Type B pancreatic cell (in vitro differentiated cells): ENCODE measurements at regions not wholly inside any gene's neighbourhood (a gene's known extent, or its start where the extent isn't known, plus 50 kb on each side); places are given as distances from the start of the nearest gene placed in this dataset.

Experiments
- DNase-seq: peaks from one replicate; pipeline ENCODE4 v3.0.0; 2021; ENCODE audit warnings: mixed read lengths; ENCODE audit not compliant: unreplicated experiment; ENCODE audit errors: extremely low spot score
- H3K27ac Mint-ChIP-seq: 2 replicates; pipeline ENCODE4 v1.8.0; 2021; ENCODE audit warnings: mild to moderate bottlenecking, mixed read lengths
- H3K27me3 Mint-ChIP-seq: 2 replicates; pipeline ENCODE4 v1.8.0; 2021; ENCODE audit warnings: mixed read lengths
- H3K36me3 Mint-ChIP-seq: 2 replicates; pipeline ENCODE4 v1.8.0; 2021; ENCODE audit warnings: mixed read lengths
- H3K4me1 Mint-ChIP-seq: one replicate; pipeline ENCODE4 v1.8.0; 2021; ENCODE audit warnings: mixed read lengths; ENCODE audit not compliant: unreplicated experiment
- H3K4me3 Mint-ChIP-seq: 2 replicates; pipeline ENCODE4 v1.8.0; 2021; ENCODE audit warnings: mild to moderate bottlenecking, mixed read lengths
- H3K9me3 Mint-ChIP-seq: 2 replicates; pipeline ENCODE4 v1.8.0; 2021; ENCODE audit warnings: mixed read lengths
- CTCF ChIP-seq: fragments of 200-600 bp; sonication (generic); conservative IDR thresholded peaks from 2 replicates; pipeline ENCODE4 v1.5.0; 2021; ENCODE audit warnings: antibody characterized with exemption, mild to moderate bottlenecking

GRCh38 chr3:132119531-132119930, 84.7 kb upstream of the CPNE4 start:
- Mint-ChIP-seq H3K27ac (no peak overlapping the region), H3K27me3 (no peaks in the 10 kb centered on the region), H3K9me3 (no peaks in the 10 kb centered on the region), H3K4me3 (no peak overlapping the region), H3K36me3 (no peaks in the 10 kb centered on the region), H3K4me1 (no peaks in the 10 kb centered on the region)
- TF ChIP-seq CTCF, result no peak
- DNase-seq, result no peak

GRCh38 chr3:132124096-132124495, 89.3 kb upstream of the CPNE4 start:
- Mint-ChIP-seq H3K4me3 (no peak overlapping the region), H3K27ac (no peak overlapping the region), H3K9me3 (no peaks in the 10 kb centered on the region), H3K36me3 (no peaks in the 10 kb centered on the region), H3K4me1 (no peaks in the 10 kb centered on the region), H3K27me3 (no peaks in the 10 kb centered on the region)
- DNase-seq, result no peak
- no peak for TF ChIP-seq CTCF

GRCh38 chr3:132124651-132125284, 90.0 kb upstream of the CPNE4 start:
- H3K4me3 Mint-ChIP-seq, result no peak overlapping the region
- no peak for TF ChIP-seq CTCF
- no peak for DNase-seq
- H3K9me3 Mint-ChIP-seq, result no peaks in the 10 kb centered on the region
- H3K36me3 Mint-ChIP-seq, result no peaks in the 10 kb centered on the region
- H3K4me1 Mint-ChIP-seq, result no peaks in the 10 kb centered on the region
- H3K27me3 Mint-ChIP-seq, result no peaks in the 10 kb centered on the region
- H3K27ac Mint-ChIP-seq, result no peak overlapping the region

GRCh38 chr3:132134611-132135010, 99.8 kb upstream of the CPNE4 start:
- Mint-ChIP-seq H3K9me3 (no peaks in the 10 kb centered on the region), H3K27ac (no peak overlapping the region)
- TF ChIP-seq CTCF, result no peak

GRCh38 chr3:132135628-132136333, 101.0 kb upstream of the CPNE4 start:
- no peak overlapping the region for H3K4me3 Mint-ChIP-seq
- H3K4me1 Mint-ChIP-seq, result no peaks in the 10 kb centered on the region
- DNase-seq, result no peak
- TF ChIP-seq CTCF, result no peak
- peaks cover 17% of the 10 kb centered on the region for H3K27me3 Mint-ChIP-seq
- no peaks in the 10 kb centered on the region for H3K36me3 Mint-ChIP-seq
- no peak overlapping the region for H3K27ac Mint-ChIP-seq
- H3K9me3 Mint-ChIP-seq, result no peaks in the 10 kb centered on the region

More at GRCh38 chr3:132134611-132135010, 99.8 kb upstream of the CPNE4 start:
- Mint-ChIP-seq H3K36me3 (no peaks in the 10 kb centered on the region), H3K4me3 (no peak overlapping the region), H3K4me1 (no peaks in the 10 kb centered on the region), H3K27me3 (peaks cover 17% of the 10 kb centered on the region)
- no peak for DNase-seq
